Progenitor cell of endocrine pancreas (in vitro differentiated cells): ENCODE measurements at regions not wholly inside any gene's neighbourhood (a gene's known extent, or its start where the extent isn't known, plus 50 kb on each side); places are given as distances from the start of the nearest gene placed in this dataset.
"Not testable (repeated sequence)": the region's sequence is repeated elsewhere in the genome, so short reads cannot be mapped to it uniquely, and the experiment has no call there.

Source experiments
- DNase-seq: peaks from one replicate; pipeline ENCODE4 v3.0.0; 2021; ENCODE audit warnings: low spot score; ENCODE audit not compliant: unreplicated experiment
- H3K27ac Mint-ChIP-seq: 2 replicates; pipeline ENCODE4 v1.8.0; 2021; ENCODE audit warnings: mild to moderate bottlenecking, moderate library complexity, mixed read lengths
- H3K27me3 Mint-ChIP-seq: 2 replicates; pipeline ENCODE4 v1.8.0; 2021; ENCODE audit warnings: mixed read lengths
- H3K36me3 Mint-ChIP-seq: 2 replicates; pipeline ENCODE4 v1.8.0; 2022; ENCODE audit warnings: mixed read lengths; ENCODE audit not compliant: insufficient read depth
- H3K4me1 Mint-ChIP-seq: 2 replicates; pipeline ENCODE4 v1.8.0; 2021; ENCODE audit warnings: low read depth, mixed read lengths
- H3K4me3 Mint-ChIP-seq: 2 replicates; pipeline ENCODE4 v1.8.0; 2021; ENCODE audit warnings: low read depth, mild to moderate bottlenecking, moderate library complexity, mixed read lengths
- H3K9me3 Mint-ChIP-seq: 2 replicates; pipeline ENCODE4 v1.8.0; 2021; ENCODE audit warnings: low read depth, mixed read lengths
- CTCF ChIP-seq: fragments of 200-600 bp; sonication (generic); IDR thresholded peaks from one replicate; pipeline ENCODE4 v1.5.0; 2021; ENCODE audit warnings: antibody characterized with exemption, mild to moderate bottlenecking; ENCODE audit not compliant: unreplicated experiment

GRCh38 chr4:126544276-126544675 lies 1088.5 kb upstream of the INTU start:
- no peaks in the 10 kb centered on the region for H3K9me3 Mint-ChIP-seq
- H3K4me3 Mint-ChIP-seq, result no peak overlapping the region
- no peaks in the 10 kb centered on the region for H3K36me3 Mint-ChIP-seq
- no peak overlapping the region for H3K27ac Mint-ChIP-seq
- no peak for TF ChIP-seq CTCF
- H3K27me3 Mint-ChIP-seq, result no peaks in the 10 kb centered on the region
- DNase-seq, result no peak
- H3K4me1 Mint-ChIP-seq, result no peaks in the 10 kb centered on the region

GRCh38 chr4:126546197-126546596 lies 1086.6 kb upstream of the INTU start:
- H3K4me3 Mint-ChIP-seq, DNase-seq, H3K27ac Mint-ChIP-seq, H3K36me3 Mint-ChIP-seq, H3K27me3 Mint-ChIP-seq, H3K4me1 Mint-ChIP-seq, H3K9me3 Mint-ChIP-seq: not testable (repeated sequence)

GRCh38 chr4:126547352-126547751 lies 1085.4 kb upstream of the INTU start:
- Mint-ChIP-seq H3K9me3 (no peaks in the 10 kb centered on the region), H3K27me3 (no peaks in the 10 kb centered on the region), H3K4me3 (no peak overlapping the region), H3K27ac (no peak overlapping the region), H3K4me1 (no peaks in the 10 kb centered on the region), H3K36me3 (no peaks in the 10 kb centered on the region)
- TF ChIP-seq CTCF, result no peak
- DNase-seq, result no peak

- Mint-ChIP-seq H3K4me3 (no peak overlapping the region), H3K4me1 (no peaks in the 10 kb centered on the region), H3K36me3 (no peaks in the 10 kb centered on the region), H3K27me3 (no peaks in the 10 kb centered on the region), H3K27ac (no peak overlapping the region), H3K9me3 (no peaks in the 10 kb centered on the region)
- no peak for DNase-seq
- no peak for TF ChIP-seq CTCF
Observed at GRCh38 chr4:126548890-126549289, 1083.9 kb upstream of the INTU start.

- H3K4me1 Mint-ChIP-seq, result no peaks in the 10 kb centered on the region
- no peak overlapping the region for H3K27ac Mint-ChIP-seq
- no peaks in the 10 kb centered on the region for H3K27me3 Mint-ChIP-seq
- H3K4me3 Mint-ChIP-seq, result no peak overlapping the region
- no peak for DNase-seq
- H3K9me3 Mint-ChIP-seq, result peaks cover 5% of the 10 kb centered on the region
- H3K36me3 Mint-ChIP-seq, result no peaks in the 10 kb centered on the region
- no peak for TF ChIP-seq CTCF
Observed at GRCh38 chr4:126552321-126552720, 1080.4 kb upstream of the INTU start.

- TF ChIP-seq CTCF, result no peak
- peaks cover 5% of the 10 kb centered on the region for H3K9me3 Mint-ChIP-seq
- H3K4me1 Mint-ChIP-seq, result no peaks in the 10 kb centered on the region
- H3K27me3 Mint-ChIP-seq, result no peaks in the 10 kb centered on the region
- H3K27ac Mint-ChIP-seq, result no peak overlapping the region
- H3K4me3 Mint-ChIP-seq, result no peak overlapping the region
- no peaks in the 10 kb centered on the region for H3K36me3 Mint-ChIP-seq
- no peak for DNase-seq
Observed at GRCh38 chr4:126553248-126553647, 1079.5 kb upstream of the INTU start.
